ENCODE measurements at regions not wholly inside any gene's neighbourhood (a gene's known extent, or its start where the extent isn't known, plus 50 kb on each side); places are given as distances from the start of the nearest gene placed in this dataset.

- DNase-seq (ENCODE audit: low spot score), result no peak
Observed at GRCh38 chr12:115464661-115465060, 780.7 kb upstream of the TBX3 start.

DNA sequence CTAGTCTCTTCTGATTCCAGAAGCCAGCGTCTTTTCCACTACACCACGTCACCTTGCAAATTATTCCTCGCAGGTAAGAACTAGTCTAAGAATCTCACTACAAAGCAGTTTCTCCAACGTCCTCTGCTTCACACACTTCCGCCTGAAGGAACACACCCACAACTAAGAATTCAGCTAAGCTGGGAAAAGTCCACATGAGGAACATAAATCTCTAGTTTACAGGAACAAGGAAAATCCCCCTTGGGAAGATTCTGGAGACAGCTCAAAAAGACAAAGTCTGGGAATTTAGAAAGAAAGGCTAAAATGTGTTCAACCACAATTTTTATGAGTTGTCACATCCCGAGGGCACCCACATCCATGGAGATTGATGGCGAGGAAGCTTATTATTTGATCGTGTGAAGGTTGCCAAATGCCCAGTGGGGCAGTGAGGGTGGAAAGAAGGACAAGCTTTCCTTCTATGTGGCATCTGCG lies 780.2 kb upstream of the TBX3 start:
- DNase-seq (ENCODE audit: low spot score), result no peak

DNA sequence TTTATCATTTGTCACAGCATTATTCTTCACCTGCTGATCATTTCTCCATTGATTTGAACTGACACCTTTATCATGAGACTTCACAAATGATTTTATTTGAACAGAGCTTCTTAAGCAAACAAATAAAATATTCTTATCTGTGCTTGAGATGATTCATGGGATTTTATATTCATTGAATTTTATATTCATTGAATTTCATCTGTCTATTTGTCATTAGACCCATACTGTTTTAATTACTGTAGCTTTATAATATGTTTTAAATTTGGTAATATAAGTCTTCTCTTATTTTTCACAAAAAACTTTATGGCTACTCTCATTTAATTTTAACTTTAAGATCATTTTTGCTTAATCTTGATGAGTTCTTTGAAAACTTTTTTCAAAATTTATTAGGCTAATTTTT lies 777.4 kb upstream of the TBX3 start:
- no peak for DNase-seq (ENCODE audit: low spot score)

- DNase-seq (ENCODE audit: low spot score), result no peak
Observed at GRCh38 chr12:115457798-115458197, 773.8 kb upstream of the TBX3 start.

- no peak for DNase-seq (ENCODE audit: low spot score)
Observed at GRCh38 chr12:115456946-115457689, 773.1 kb upstream of the TBX3 start.

DNA sequence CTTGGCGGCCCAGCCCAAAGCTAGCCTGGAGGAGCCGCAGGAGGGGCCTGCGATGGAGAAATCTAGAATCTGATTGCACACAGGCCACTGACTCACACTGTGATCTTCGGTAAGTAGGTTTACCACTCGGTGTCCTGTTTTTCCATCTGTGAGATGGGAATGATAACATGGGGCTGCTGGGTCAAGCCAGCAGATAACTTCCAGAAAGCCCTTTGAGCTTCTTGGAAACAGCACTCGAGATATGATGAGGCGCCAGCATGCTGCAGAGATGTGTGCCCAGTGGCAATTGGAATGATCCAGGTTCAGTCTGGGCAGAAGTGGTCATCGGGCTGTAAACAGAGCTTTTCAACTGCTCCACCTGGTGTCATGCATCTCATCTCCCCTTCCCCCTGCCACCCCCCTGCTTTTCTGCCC lies 771.3 kb upstream of the TBX3 start:
- DNase-seq (ENCODE audit: low spot score), result no peak

DNA sequence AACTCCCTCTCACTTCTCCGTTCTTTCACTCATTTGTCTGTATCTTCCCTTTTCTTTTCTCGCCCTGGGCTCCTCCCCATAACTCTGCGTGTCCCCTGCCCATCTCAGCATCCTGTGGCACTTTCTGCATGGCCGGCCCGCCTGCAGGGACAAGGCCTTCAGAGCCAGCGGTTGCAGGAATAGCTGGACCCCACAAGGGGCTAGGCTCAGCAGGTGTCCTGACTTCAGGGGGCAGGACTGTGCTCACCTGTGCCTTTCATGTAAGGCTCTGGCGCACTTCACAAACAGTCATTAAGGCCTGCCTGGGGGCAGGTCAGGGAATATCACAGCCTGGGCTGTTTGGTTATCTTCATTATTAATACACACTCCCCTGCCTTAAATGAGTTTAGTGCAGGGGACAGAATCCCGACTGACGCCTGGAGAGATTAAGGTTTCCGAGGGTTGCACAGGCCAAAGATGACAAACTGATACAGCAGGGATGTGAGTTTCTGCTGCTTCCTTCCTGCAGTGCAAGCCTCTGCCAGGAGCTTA lies 768.8 kb upstream of the TBX3 start:
- DNase-seq (ENCODE audit: low spot score), result no peak

DNA sequence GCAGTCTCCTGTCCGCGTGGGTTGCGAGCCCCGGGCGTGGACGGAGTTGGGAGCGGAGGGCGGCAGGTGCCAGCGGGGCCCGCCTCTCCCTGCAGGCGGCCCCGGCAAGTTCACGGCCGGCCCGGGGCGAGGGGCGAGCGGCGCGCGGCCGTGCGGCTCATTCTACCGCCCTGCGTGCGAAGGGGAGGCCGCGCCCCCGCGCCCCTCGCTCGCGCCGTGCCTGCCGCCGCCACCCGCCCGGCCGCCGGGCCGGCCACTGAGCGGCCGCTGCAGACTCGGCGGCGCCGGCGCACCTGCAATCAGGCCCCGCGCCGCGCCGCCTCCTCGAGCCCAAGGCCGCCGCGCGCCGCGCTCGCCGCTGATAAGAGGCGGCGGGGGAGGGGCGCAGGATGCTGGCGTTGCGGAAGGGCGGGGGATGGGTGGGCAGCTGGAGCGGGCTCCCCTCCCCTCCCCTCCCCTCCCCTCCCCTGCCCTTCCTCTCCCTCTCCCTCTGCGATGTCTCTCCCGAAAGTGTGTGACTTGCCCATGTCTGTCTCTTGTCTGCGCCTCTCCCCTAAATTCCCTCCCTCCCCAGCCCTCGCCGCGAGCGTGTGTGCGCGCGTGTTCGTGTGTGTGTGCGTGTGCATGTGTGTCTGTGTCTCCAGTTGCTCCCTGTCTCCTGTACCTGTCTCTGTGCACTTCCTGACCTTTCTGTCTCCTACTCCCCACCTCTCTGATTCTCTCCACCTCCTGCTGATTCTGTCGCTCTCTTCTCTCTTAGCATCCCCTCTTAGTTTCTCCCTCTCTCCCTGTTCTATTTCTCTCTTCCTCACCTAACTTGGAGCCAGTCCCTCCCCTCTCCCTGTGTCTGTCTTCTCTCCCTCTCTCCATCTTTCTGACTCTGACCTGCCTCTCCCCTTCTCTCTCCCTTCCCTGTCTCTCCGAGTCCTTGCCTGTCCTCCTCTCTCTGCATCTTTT lies 768.1 kb upstream of the TBX3 start:
- DNase-seq (ENCODE audit: low spot score), result no peak

- no peak for DNase-seq (ENCODE audit: low spot score)
Observed at GRCh38 chr12:115451151-115451779, 767.3 kb upstream of the TBX3 start.

DNA sequence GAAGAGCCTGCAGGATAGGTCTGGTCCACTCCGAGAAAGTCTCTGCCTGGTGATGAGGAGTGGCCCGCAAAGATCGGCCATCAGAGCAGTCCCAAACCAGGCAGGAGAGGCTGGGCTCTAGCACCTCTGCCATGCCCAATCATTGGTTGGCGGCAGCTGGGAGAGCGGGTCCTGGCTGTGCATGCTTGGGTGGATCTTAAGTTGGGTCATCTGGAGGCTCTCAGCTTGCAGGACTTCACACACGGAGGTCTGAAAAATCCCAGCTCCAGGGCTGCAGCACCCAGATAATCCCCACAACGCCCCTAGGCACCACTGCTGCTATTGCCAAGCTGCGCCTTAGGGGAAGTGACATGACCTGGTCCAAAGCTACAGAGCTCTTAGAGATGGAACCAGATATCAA lies 766.7 kb upstream of the TBX3 start:
- no peak for DNase-seq (ENCODE audit: low spot score)

DNA sequence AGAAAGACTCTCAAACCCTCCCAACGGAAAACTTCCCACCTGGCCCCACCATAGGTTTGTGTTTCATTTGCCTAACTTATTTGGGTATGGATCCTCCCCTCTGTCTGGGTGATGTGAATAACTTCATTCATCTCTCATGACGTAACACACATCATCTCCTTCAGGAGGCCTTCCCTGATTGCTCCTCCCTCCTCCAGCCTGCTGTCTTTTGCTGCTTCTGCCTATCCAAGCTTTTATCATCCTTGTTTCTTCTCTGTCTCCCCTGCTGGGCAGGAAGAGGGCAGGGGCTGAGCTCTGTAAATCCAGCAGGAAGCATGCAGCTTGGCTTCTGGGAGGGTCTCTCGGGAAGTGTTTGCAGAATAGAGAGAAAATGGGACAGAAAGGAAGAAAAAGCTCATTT lies 766.0 kb upstream of the TBX3 start:
- no peak for DNase-seq (ENCODE audit: low spot score)

- DNase-seq (ENCODE audit: low spot score), result no peak
Observed at GRCh38 chr12:115449526-115449925, 765.6 kb upstream of the TBX3 start.

DNA sequence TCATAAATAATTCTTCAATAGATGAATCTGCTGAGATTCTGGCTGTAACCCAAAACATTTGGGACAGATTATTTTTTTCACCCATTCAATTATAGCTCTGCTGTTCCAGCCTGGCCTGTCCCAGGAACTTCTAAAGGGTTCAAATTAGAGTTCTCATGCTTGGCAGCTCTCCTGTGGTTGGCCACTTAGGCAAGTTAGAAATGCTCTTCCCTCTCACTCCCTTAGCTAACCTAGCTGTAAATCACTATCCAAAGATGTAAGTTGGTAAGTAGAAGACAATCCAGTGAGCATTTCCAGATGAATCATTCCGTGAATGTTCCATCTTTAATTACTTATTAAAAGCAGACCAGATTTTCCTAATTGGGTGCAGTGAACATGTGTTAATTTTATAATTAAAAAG lies 760.4 kb upstream of the TBX3 start:
- DNase-seq (ENCODE audit: low spot score), result no peak

DNA sequence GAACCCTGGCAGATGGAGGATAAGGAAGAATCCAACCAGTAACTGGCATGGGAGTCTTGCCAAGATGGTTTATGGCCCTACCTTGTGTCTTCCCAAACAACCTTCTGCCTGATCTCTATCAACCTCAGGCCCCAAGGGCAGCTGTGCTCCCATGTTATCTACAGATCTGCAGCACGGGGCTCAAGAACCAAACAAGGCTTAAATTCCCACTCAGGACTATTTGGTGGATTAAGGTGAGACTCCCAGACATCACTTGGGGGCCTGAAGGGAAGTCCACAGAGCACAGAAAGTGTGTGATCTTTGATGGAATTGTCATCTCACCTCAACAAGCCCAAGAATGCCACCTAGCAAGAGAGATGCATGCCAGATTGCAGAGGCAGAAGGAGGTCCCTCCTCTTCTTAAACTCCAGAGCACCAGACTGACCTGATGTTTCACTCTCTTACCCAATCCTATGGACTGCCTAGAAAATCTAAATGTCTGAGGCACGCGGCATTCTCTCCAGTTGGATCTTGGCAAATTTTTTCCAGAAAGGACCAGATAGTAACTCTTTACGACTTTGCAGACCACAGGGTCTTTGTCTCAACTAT lies 759.5 kb upstream of the TBX3 start:
- DNase-seq (ENCODE audit: low spot score), result no peak

DNA sequence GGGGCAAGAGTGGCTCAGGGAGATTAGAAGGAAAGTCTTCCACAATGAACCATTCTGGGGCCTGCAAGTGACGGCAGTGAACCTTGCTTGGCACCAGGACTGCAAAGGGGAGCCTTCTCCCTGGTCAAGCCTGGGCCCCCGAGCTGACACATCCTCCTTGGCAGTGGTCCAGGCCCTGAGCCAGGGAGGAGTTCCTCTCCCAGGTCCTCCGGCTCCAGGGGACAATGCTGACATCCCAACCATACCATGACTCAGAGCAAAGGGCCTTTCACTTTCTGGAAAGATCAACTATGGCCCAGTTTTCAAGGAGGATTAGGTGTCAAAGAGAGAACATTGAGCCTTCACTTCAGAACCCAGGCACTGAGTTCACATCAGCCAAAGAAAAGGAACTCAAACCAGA lies 756.5 kb upstream of the TBX3 start:
- DNase-seq (ENCODE audit: low spot score), result no peak

DNA sequence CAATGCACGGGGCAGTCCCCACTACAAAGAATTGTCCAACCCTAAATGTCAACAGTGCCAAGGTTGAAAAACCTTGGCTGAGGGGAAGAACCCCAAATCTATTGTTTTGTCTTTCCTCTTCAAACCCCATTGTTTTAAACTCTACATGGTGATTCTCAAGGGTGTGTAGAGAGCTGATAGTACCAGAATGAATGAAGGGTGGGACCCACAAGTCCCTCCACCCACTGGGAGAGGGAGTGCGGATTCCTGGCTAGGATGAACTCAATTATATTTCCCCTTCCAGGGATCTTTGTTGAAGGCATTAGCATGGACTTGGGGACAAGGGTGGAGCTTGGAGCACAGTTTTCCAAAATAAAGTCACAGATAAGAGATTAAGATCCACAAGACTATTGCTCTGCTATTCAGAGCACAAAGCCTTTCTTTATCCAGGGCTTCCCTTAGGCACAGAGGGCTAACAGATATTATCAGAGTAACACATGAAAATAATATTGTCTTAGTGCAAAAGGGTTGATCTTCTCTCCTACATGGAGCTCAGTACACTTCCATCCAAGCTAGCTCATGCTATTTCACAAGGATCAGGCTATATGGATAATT lies 755.1 kb upstream of the TBX3 start:
- DNase-seq (ENCODE audit: low spot score), result no peak

- no peak for DNase-seq (ENCODE audit: low spot score)
Observed at GRCh38 chr12:115438314-115438713, 754.3 kb upstream of the TBX3 start.

DNA sequence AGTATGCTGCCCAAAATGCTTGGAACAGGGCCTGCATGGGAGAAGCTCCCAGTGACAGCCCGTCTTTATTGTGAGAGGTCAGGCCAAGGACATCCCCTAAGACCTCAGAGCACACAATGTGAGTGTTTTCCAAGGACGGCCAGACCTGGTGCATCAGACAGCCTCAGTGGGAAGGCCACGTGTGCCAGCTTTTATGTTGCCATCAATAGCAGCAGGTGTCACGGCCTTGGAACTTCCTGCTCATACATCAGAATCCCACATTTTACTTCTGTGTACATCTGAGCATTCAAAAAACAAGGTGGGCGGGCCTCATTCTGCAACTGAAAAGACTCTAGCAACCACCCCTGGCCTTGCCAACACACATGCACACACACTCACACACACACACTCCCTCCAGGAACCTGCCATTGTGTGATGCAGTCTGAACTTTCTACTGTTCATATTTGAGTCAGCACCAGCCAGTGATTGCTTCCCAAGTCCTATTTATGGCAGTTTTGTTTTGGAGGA lies 753.1 kb upstream of the TBX3 start:
- no peak for DNase-seq (ENCODE audit: low spot score)

DNA sequence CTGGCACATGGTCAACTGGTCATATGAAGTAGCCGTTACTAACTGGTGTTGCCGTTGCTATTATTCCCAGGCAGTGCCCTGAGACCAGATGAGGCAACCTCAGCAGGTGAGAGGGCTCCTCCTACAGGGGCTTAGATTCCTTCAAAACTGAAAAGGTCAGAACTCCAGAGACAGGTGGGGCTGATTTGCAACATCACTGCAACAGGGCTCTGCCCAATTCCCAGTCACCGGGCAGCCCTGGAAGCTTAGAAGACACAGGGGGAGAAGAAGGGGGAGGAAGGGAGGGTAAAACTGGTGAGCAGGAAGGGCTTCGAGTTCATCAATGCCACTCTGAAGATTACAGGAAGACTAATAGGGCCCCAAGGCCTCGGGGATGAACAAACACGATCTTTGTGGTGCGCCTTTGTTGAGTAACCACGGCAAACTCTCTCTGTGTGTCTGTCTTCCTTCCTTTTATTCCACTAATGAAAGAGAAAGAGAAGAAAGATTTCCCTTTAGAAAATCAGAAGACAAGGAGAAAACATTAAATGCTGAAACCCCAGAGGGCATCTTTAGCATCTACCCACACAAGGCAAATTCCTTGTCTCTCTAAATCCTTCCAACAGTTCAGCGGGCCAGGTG lies 749.1 kb upstream of the TBX3 start:
- no peak for DNase-seq (ENCODE audit: low spot score)

GRCh38 chr12:115430636-115431035 lies 746.7 kb upstream of the TBX3 start:
- no peak for DNase-seq (ENCODE audit: low spot score)

DNA sequence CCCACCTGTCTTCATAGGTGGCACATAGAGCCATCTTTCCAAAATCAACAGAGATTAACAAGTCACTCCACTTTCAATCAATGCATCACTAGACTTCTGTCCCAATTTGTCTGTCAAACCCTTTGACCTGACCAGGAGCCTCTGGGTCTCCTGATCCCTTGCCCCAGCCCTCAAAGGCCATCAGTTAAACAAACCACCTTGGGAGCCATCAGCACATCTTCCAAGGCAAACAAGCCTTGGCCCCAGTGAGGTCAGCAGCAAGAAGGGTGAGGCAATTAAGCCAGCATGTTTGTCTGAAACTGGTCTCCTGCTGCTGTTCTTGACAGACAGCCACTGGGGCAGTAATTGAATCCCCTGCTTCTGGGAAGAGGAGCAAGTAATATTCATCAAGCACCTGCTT lies 742.8 kb upstream of the TBX3 start:
- no peak for DNase-seq (ENCODE audit: low spot score)
